Ovary (tissue), 3 donors: ENCODE measurements at regions not wholly inside any gene's neighbourhood (a gene's known extent, or its start where the extent isn't known, plus 50 kb on each side); places are given as distances from the start of the nearest gene placed in this dataset.

Experiments used
- EP300 ChIP-seq: sonication (generic); formaldehyde crosslinking; IDR thresholded peaks from one replicate; pipeline ENCODE4 v1.6.1; 2017; ENCODE audit warnings: antibody characterized with exemption
- POLR2A ChIP-seq: fragments of 450-650 bp; IDR thresholded peaks from one replicate; pipeline ENCODE4 v1.6.1; 2017; ENCODE audit warnings: antibody characterized with exemption, mild to moderate bottlenecking, moderate library complexity
- TF ChIP-seq, protein P1 (sequence below), 3 donors: fragments of 450-650 bp in 2 of 3; fragments of 200-600 bp in 1 of 3; IDR thresholded peaks; one replicate each; pipeline versions ENCODE4 v1.5.1 to v1.8.0; 2016 to 2022; ENCODE audit warnings: antibody characterized with exemption in 3 of 3, mild to moderate bottlenecking in 1 of 3
- donor health status: DM: no; HTN: no; CAD: no.

DNA sequence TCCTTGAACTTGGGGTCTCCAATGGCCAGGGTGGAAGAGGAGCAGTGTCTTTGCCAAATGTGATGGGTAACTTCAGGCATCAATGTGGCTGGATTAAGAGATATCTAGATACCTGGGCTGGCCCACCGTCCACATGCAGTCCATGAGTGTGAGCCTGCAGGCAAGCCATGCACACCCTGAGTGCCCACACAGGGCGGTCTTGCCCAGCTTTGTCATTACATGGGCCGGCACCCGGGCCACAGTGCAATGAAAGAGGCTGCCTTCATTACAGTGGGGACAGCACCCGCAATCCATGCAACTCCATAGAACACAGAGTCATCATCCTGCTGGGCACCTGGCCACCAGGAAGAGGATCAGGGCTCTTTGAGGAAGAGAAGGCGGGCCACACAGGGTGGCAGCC lies 263.8 kb upstream of the IRX1 start:
- TF ChIP-seq, protein P1, sequence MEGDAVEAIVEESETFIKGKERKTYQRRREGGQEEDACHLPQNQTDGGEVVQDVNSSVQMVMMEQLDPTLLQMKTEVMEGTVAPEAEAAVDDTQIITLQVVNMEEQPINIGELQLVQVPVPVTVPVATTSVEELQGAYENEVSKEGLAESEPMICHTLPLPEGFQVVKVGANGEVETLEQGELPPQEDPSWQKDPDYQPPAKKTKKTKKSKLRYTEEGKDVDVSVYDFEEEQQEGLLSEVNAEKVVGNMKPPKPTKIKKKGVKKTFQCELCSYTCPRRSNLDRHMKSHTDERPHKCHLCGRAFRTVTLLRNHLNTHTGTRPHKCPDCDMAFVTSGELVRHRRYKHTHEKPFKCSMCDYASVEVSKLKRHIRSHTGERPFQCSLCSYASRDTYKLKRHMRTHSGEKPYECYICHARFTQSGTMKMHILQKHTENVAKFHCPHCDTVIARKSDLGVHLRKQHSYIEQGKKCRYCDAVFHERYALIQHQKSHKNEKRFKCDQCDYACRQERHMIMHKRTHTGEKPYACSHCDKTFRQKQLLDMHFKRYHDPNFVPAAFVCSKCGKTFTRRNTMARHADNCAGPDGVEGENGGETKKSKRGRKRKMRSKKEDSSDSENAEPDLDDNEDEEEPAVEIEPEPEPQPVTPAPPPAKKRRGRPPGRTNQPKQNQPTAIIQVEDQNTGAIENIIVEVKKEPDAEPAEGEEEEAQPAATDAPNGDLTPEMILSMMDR (IDR thresholded peaks at IDR 0.05) = no peak
- no peak for TF ChIP-seq POLR2A
- no peak for TF ChIP-seq EP300
